Thyroid gland (tissue), 4 donors: ENCODE measurements at regions not wholly inside any gene's neighbourhood (a gene's known extent, or its start where the extent isn't known, plus 50 kb on each side); places are given as distances from the start of the nearest gene placed in this dataset.
"Not testable (repeated sequence)": the region's sequence is repeated elsewhere in the genome, so short reads cannot be mapped to it uniquely, and the experiment has no call there.

ENCODE experiments used
- DNase-seq, 2 donors: peaks; one replicate each; pipeline ENCODE4 v3.0.0-alpha.2; 2019
- H3K27ac ChIP-seq, 3 donors: fragments of 200-600 bp; sonication (generic); 1 replicate in 2 of 3; 2 replicates in 1 of 3; pipeline ENCODE4 v1.5.1; 2016 to 2019; ENCODE audit warnings: mild to moderate bottlenecking in 1 of 3, moderate library complexity in 1 of 3
- H3K27me3 ChIP-seq: fragments of 200-600 bp; sonication (generic); one replicate; pipeline ENCODE4 v1.5.1; 2019
- H3K36me3 ChIP-seq, 2 donors: fragments of 200-600 bp; sonication (generic); one replicate each; pipeline ENCODE4 v1.5.1; 2016 to 2019
- H3K4me1 ChIP-seq, 2 donors: fragments of 200-600 bp; sonication (generic); one replicate each; pipeline ENCODE4 v1.5.1; 2017 to 2019
- H3K4me3 ChIP-seq, 3 donors: fragments of 200-600 bp; sonication (generic); replicated peaks in 1 of 3; 1 replicate in 2 of 3; 2 replicates in 1 of 3; pipeline ENCODE4 v1.5.1; 2016; ENCODE audit warnings: mild to moderate bottlenecking in 1 of 3
- H3K9me3 ChIP-seq: fragments of 200-600 bp; sonication (generic); one replicate; pipeline ENCODE4 v1.5.1; 2017
- CTCF ChIP-seq, 6 experiments: fragments of 200-600 bp in 3 of 6; fragments of 450-650 bp in 3 of 6; sonication (generic) in 3 of 6; IDR thresholded peaks; one replicate each; pipeline ENCODE4 v1.5.1; 2016 to 2019; ENCODE audit warnings: antibody characterized with exemption in 6 of 6, mild to moderate bottlenecking in 2 of 6, inconsistent platforms in 1 of 6, moderate library complexity in 1 of 6
- POLR2A ChIP-seq, 2 donors: fragments of 450-650 bp; IDR thresholded peaks; one replicate each; pipeline ENCODE4 v1.6.1; 2017; ENCODE audit warnings: antibody characterized with exemption in 2 of 2, mild to moderate bottlenecking in 2 of 2, moderate library complexity in 1 of 2
- WGBS, 2 donors: methylation state at CpG; one replicate each; pipeline ENCODE4 v1.1.5; 2017; 5-methylcytosine and 5-hydroxymethylcytosine counted together
- intact Hi-C: fragments of 100-400 bp; cut with DNase I; formaldehyde crosslinking; loops from one replicate; pipeline ENCODE4 v1.15.1; 2023

GRCh38 chr18:67135981-67136380, 380.5 kb downstream of the DSEL start:
- no peak for DNase-seq
- Histone ChIP-seq H3K27ac (no peak overlapping the region), H3K9me3 (no peaks in the 10 kb centered on the region), H3K4me3 (no peak overlapping the region), H3K36me3 (no peaks in the 10 kb centered on the region), H3K4me1 (no peaks in the 10 kb centered on the region), H3K27me3 (no peaks in the 10 kb centered on the region)
- WGBS, 2 donors: 68 to 73% methylated on average over 4 of the region's 4 CpGs
- TF ChIP-seq CTCF (IDR thresholded peaks at IDR 0.05): no peak
- TF ChIP-seq POLR2A (IDR thresholded peaks at IDR 0.05): no peak
- intact Hi-C loops: no loop called here

- 81 to 87% methylated on average over 4 of the region's 4 CpGs for WGBS, 2 donors
- intact Hi-C loops: no loop called here
- TF ChIP-seq CTCF (IDR thresholded peaks at IDR 0.05) (no peak), POLR2A (IDR thresholded peaks at IDR 0.05) (no peak)
- H3K36me3 ChIP-seq: no peaks in the 10 kb centered on the region
- DNase-seq: no peak
- H3K4me3 ChIP-seq: no peak overlapping the region
- H3K4me1 ChIP-seq: no peaks in the 10 kb centered on the region
- no peaks in the 10 kb centered on the region for H3K9me3 ChIP-seq
- no peaks in the 10 kb centered on the region for H3K27me3 ChIP-seq
- H3K27ac ChIP-seq: no peak overlapping the region
Observed at GRCh38 chr18:67134911-67135310, 381.6 kb downstream of the DSEL start.

GRCh38 chr18:67133669-67134068, 382.9 kb downstream of the DSEL start:
- H3K4me3 ChIP-seq: no peak overlapping the region
- H3K9me3 ChIP-seq: no peaks in the 10 kb centered on the region
- H3K27me3 ChIP-seq: no peaks in the 10 kb centered on the region
- DNase-seq: no peak
- H3K36me3 ChIP-seq: no peaks in the 10 kb centered on the region
- intact Hi-C loops: no loop called here
- H3K27ac ChIP-seq: no peak overlapping the region
- H3K4me1 ChIP-seq: no peaks in the 10 kb centered on the region
- TF ChIP-seq CTCF (IDR thresholded peaks at IDR 0.05) (no peak), POLR2A (IDR thresholded peaks at IDR 0.05) (no peak)
- WGBS, 2 donors: 57 to 73% methylated on average over 3 of the region's 3 CpGs

- no peak for DNase-seq
- Histone ChIP-seq H3K36me3 (no peaks in the 10 kb centered on the region), H3K27me3 (no peaks in the 10 kb centered on the region), H3K9me3 (no peaks in the 10 kb centered on the region), H3K27ac (no peak overlapping the region), H3K4me1 (no peaks in the 10 kb centered on the region), H3K4me3 (no peak overlapping the region)
- 67 to 81% methylated on average over 2 of the region's 2 CpGs for WGBS, 2 donors
- no peak for TF ChIP-seq CTCF (IDR thresholded peaks at IDR 0.05)
- no peak for TF ChIP-seq POLR2A (IDR thresholded peaks at IDR 0.05)
- intact Hi-C loops: no loop called here
Observed at GRCh38 chr18:67132919-67133318, 383.6 kb downstream of the DSEL start.

- intact Hi-C loops: no loop called here
- H3K9me3 ChIP-seq: no peaks in the 10 kb centered on the region
- TF ChIP-seq POLR2A (IDR thresholded peaks at IDR 0.05) (no peak), CTCF (IDR thresholded peaks at IDR 0.05) (no peak)
- no peak overlapping the region for H3K27ac ChIP-seq
- no peaks in the 10 kb centered on the region for H3K36me3 ChIP-seq
- no peak for DNase-seq
- H3K27me3 ChIP-seq: no peaks in the 10 kb centered on the region
- no peaks in the 10 kb centered on the region for H3K4me1 ChIP-seq
- 84% methylated on average over 1 of the region's 1 CpG for WGBS, 2 donors
- H3K4me3 ChIP-seq: no peak overlapping the region
Observed at GRCh38 chr18:67131498-67131897, 385.0 kb downstream of the DSEL start.

- H3K27ac ChIP-seq, H3K4me1 ChIP-seq: not testable (repeated sequence)
Observed at GRCh38 chr18:67126751-67127150, 389.8 kb downstream of the DSEL start.

More at GRCh38 chr18:67126751-67127150, 389.8 kb downstream of the DSEL start:
- DNase-seq, H3K9me3 ChIP-seq, H3K27me3 ChIP-seq, intact Hi-C loops, H3K4me3 ChIP-seq, H3K36me3 ChIP-seq: not testable (repeated sequence)
- WGBS, 2 donors: 100% methylated on average over 1 of the region's 32 CpGs; no CpG with 5 or more reads in 1 of the 2 donors
